SK-N-SH treated with all-trans-retinoic acid at 6 μM for 48 hours (cell line): ENCODE measurements at regions not wholly inside any gene's neighbourhood (a gene's known extent, or its start where the extent isn't known, plus 50 kb on each side); places are given as distances from the start of the nearest gene placed in this dataset.
A peak's percentile ranks its signal among the peaks of the same experiment; 100 is the strongest.

Source experiments
- ATAC-seq: fragments of 200-7000 bp; cut with Tn5 transposase; 3 replicates; pipeline ENCODE4 v1.9.1; 2020; ENCODE audit warnings: mild to moderate bottlenecking, moderate library complexity
- ARNTL ChIP-seq: fragments of 450-650 bp; formaldehyde crosslinking; IDR thresholded peaks from 2 replicates; pipeline ENCODE4 v1.5.0; 2020; ENCODE audit warnings: low read depth, mild to moderate bottlenecking, moderate library complexity, borderline replicate concordance
- BACH2 ChIP-seq: fragments of 250-450 bp; sonication (Bioruptor Pico); IDR thresholded peaks from 2 replicates; pipeline ENCODE4 v1.9.0; 2021; ENCODE audit warnings: mild to moderate bottlenecking, borderline replicate concordance
- CREB5 ChIP-seq: fragments of 250-450 bp; sonication (Bioruptor Pico); IDR thresholded peaks from 2 replicates; pipeline ENCODE4 v1.5.1; 2020; ENCODE audit warnings: low read depth, mild to moderate bottlenecking, moderate library complexity
- CSDC2 ChIP-seq: fragments of 250-450 bp; sonication (Bioruptor Pico); IDR thresholded peaks from 2 replicates; pipeline ENCODE4 v1.5.0; 2020; ENCODE audit warnings: mild to moderate bottlenecking, moderate library complexity
- ESRRG ChIP-seq: fragments of 250-450 bp; sonication (Bioruptor Pico); IDR thresholded peaks from 2 replicates; pipeline ENCODE4 v1.6.1; 2021; ENCODE audit warnings: mild to moderate bottlenecking
- ISL1 ChIP-seq: fragments of 250-450 bp; sonication (Bioruptor Pico); IDR thresholded peaks from 2 replicates; pipeline ENCODE4 v2.1.2; 2022; ENCODE audit warnings: mild to moderate bottlenecking, moderate library complexity
- OSR1 ChIP-seq: fragments of 250-450 bp; sonication (Bioruptor Pico); IDR thresholded peaks from 2 replicates; pipeline ENCODE4 v1.8.0; 2022; ENCODE audit warnings: moderate library complexity, mild to moderate bottlenecking, inconsistent platforms
- PATZ1 ChIP-seq: fragments of 250-450 bp; sonication (Bioruptor Pico); IDR thresholded peaks from 2 replicates; pipeline ENCODE4 v1.8.0; 2020; ENCODE audit warnings: mild to moderate bottlenecking, moderate library complexity, borderline replicate concordance
- RARB ChIP-seq: fragments of 250-450 bp; sonication (Bioruptor Pico); IDR thresholded peaks from 2 replicates; pipeline ENCODE4 v1.8.0; 2021; ENCODE audit warnings: mild to moderate bottlenecking, moderate library complexity
- SNAI2 ChIP-seq: fragments of 250-450 bp; sonication (Bioruptor Pico); IDR thresholded peaks from 2 replicates; pipeline ENCODE4 v1.5.0; 2020; ENCODE audit warnings: mild to moderate bottlenecking, moderate library complexity
- TCF4 ChIP-seq: fragments of 250-450 bp; sonication (Bioruptor Pico); IDR thresholded peaks from 2 replicates; pipeline ENCODE4 v1.8.0; 2021; ENCODE audit warnings: mild to moderate bottlenecking, moderate library complexity, borderline replicate concordance
- ZC3H10 ChIP-seq: fragments of 250-450 bp; sonication (Bioruptor Pico); IDR thresholded peaks from 2 replicates; pipeline ENCODE4 v1.5.1; 2021; ENCODE audit warnings: mild to moderate bottlenecking, moderate library complexity
- ZFP3 ChIP-seq: fragments of 250-450 bp; sonication (Bioruptor Pico); IDR thresholded peaks from 2 replicates; pipeline ENCODE4 v1.5.0; 2020; ENCODE audit warnings: mild to moderate bottlenecking, moderate library complexity
- ZFP30 ChIP-seq: fragments of 450-650 bp; formaldehyde crosslinking; IDR thresholded peaks from 2 replicates; pipeline ENCODE4 v1.5.0; 2022; ENCODE audit warnings: mild to moderate bottlenecking, moderate library complexity
- ZNF565 ChIP-seq: fragments of 450-650 bp; formaldehyde crosslinking; conservative IDR thresholded peaks from 2 replicates; pipeline ENCODE4 v1.5.0; 2020; ENCODE audit warnings: low read depth, mild to moderate bottlenecking, moderate library complexity
- ZNF70 ChIP-seq: fragments of 450-650 bp; formaldehyde crosslinking; IDR thresholded peaks from 2 replicates; pipeline ENCODE4 v1.5.0; 2020; ENCODE audit warnings: mild to moderate bottlenecking, moderate library complexity
- ZNF8 ChIP-seq: fragments of 450-650 bp; formaldehyde crosslinking; IDR thresholded peaks from 2 replicates; pipeline ENCODE4 v1.5.0; 2020; ENCODE audit warnings: mild to moderate bottlenecking, moderate library complexity
- TF ChIP-seq, protein P1 (sequence below): fragments of 250-450 bp; sonication (Bioruptor Pico); IDR thresholded peaks from 2 replicates; pipeline ENCODE4 v1.5.1; 2021; ENCODE audit warnings: mild to moderate bottlenecking, moderate library complexity
- TF ChIP-seq, protein P2 (sequence below): fragments of 250-450 bp; sonication (Bioruptor Pico); IDR thresholded peaks from 2 replicates; pipeline ENCODE4 v1.8.0; 2021; ENCODE audit warnings: low read depth, mild to moderate bottlenecking, moderate library complexity, borderline replicate concordance

- TF ChIP-seq BACH2 (CRISPR knock-in tag) (no peak), ZC3H10 (CRISPR knock-in tag) (no peak)
- TF ChIP-seq, protein P1, sequence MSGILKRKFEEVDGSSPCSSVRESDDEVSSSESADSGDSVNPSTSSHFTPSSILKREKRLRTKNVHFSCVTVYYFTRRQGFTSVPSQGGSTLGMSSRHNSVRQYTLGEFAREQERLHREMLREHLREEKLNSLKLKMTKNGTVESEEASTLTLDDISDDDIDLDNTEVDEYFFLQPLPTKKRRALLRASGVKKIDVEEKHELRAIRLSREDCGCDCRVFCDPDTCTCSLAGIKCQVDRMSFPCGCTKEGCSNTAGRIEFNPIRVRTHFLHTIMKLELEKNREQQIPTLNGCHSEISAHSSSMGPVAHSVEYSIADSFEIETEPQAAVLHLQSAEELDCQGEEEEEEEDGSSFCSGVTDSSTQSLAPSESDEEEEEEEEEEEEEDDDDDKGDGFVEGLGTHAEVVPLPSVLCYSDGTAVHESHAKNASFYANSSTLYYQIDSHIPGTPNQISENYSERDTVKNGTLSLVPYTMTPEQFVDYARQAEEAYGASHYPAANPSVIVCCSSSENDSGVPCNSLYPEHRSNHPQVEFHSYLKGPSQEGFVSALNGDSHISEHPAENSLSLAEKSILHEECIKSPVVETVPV (CRISPR knock-in tag), result no peak
- no peak for ATAC-seq
Observed at GRCh38 chr10:120115959-120116358, 223.4 kb downstream of the SEC23IP start.

DNA sequence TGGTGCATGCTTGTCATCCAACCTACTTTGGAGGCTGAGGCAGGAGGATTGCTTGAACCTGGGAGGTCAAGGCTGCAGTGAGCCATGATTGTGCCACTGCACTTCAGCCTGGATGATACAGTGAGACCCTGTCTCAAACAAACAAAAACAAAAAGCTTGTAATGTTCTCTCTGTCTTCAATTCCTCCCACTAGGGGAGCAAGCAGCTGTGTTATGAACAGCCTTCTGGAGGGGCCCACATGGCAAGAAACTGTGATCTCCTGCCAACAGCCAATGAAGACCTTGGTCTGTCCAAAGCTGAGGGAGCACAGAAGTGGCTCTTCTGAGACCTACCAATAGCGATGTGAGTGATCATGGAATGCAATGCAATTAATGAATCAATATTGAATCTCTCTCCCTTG, 229.2 kb downstream of the SEC23IP start:
- TF ChIP-seq ZFP30 (CRISPR knock-in tag), result no peak
- TF ChIP-seq ZFP3, result no peak
- TF ChIP-seq RARB (CRISPR knock-in tag), result no peak
- no peak for ATAC-seq

DNA sequence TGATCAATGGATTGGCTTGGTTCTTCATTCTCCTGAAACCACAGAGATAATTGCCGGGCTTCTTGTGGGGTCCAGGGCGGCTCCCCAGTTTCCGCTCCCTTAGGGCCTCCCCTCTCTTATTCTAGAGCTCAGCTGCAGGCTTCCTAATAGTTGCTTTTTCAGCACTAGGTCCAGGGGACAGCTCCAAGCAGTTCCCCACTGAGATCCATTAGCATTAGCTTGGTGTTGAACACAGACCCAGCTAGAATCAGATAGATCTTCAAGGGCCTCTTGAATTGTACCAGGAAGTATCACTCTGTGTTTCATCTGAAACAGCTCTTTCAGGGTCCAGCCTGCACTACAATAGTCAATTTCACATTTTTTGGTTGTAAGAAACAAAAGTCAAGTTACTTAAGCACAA, 238.7 kb downstream of the SEC23IP start:
- peak; percentile 49; the same call in 1 of the 3 replicates for ATAC-seq

DNA sequence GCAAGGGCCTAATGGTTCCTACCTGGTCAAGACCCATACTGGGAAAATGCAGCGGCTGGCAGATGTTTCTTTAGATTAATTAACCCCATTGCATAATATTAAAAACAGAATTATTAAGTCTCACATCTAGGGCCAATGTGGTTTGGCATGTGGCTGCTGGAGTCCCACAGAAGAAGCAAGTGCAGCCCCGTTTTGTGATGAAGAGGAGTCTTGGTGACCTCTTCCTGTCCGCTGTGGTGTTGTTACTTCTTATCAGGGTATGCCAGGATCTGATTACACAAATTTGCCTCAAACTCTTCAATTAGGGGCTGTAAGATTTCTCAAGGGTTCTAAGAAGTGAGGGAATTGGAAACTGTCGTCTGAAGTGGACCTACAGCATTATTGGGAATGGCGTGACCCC, 240.3 kb downstream of the SEC23IP start:
- no peak for TF ChIP-seq ZNF70 (CRISPR knock-in tag)
- TF ChIP-seq BACH2 (CRISPR knock-in tag), result no peak
- TF ChIP-seq ZFP30 (CRISPR knock-in tag), result no peak
- no peak for TF ChIP-seq ISL1 (CRISPR knock-in tag)
- no peak for TF ChIP-seq ZNF565 (CRISPR knock-in tag)
- ATAC-seq, result no peak

More for the DNA sequence above, 238.7 kb downstream of the SEC23IP start:
- TF ChIP-seq ZNF70 (CRISPR knock-in tag), result no peak
- TF ChIP-seq SNAI2 (CRISPR knock-in tag), result 0 out of 2 replicates have a peak, but pooled peaks have one; percentile 57
- TF ChIP-seq CREB5, result no peak

- no peak for TF ChIP-seq BACH2 (CRISPR knock-in tag)
- TF ChIP-seq TCF4 (CRISPR knock-in tag), result no peak
- TF ChIP-seq, protein P1 (CRISPR knock-in tag), result no peak
- TF ChIP-seq ARNTL (CRISPR knock-in tag), result no peak
- no peak for TF ChIP-seq ISL1 (CRISPR knock-in tag)
- TF ChIP-seq OSR1 (CRISPR knock-in tag), result no peak
- TF ChIP-seq RARB (CRISPR knock-in tag), result no peak
- no peak for TF ChIP-seq CSDC2 (CRISPR knock-in tag)
- no peak for TF ChIP-seq ESRRG
- TF ChIP-seq PATZ1 (CRISPR knock-in tag), result no peak
- TF ChIP-seq ZNF8 (CRISPR knock-in tag), result no peak
- TF ChIP-seq, all 23 proteins: peak for 0
- ATAC-seq, result no peak
Observed at GRCh38 chr10:120138689-120139088, 246.2 kb downstream of the SEC23IP start.

- ATAC-seq, result no peak
- TF ChIP-seq ISL1 (CRISPR knock-in tag) (no peak), CREB5 (no peak), ESRRG (no peak), ZFP3 (no peak), TCF4 (CRISPR knock-in tag) (no peak), OSR1 (CRISPR knock-in tag) (no peak), BACH2 (CRISPR knock-in tag) (no peak), ZNF70 (CRISPR knock-in tag) (no peak), CSDC2 (CRISPR knock-in tag) (no peak), ZNF8 (CRISPR knock-in tag) (no peak), RARB (CRISPR knock-in tag) (no peak), SNAI2 (CRISPR knock-in tag) (no peak), ZC3H10 (CRISPR knock-in tag) (no peak), ARNTL (CRISPR knock-in tag) (no peak)
- TF ChIP-seq, protein P2, sequence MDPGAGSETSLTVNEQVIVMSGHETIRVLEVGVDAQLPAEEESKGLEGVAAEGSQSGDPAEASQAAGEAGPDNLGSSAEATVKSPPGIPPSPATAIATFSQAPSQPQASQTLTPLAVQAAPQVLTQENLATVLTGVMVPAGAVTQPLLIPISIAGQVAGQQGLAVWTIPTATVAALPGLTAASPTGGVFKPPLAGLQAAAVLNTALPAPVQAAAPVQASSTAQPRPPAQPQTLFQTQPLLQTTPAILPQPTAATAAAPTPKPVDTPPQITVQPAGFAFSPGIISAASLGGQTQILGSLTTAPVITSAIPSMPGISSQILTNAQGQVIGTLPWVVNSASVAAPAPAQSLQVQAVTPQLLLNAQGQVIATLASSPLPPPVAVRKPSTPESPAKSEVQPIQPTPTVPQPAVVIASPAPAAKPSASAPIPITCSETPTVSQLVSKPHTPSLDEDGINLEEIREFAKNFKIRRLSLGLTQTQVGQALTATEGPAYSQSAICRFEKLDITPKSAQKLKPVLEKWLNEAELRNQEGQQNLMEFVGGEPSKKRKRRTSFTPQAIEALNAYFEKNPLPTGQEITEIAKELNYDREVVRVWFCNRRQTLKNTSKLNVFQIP, result no peak
Observed at GRCh38 chr10:120145107-120145506, 252.6 kb downstream of the SEC23IP start.
